ENCODE measurements at regions not wholly inside any gene's neighbourhood (a gene's known extent, or its start where the extent isn't known, plus 50 kb on each side); places are given as distances from the start of the nearest gene placed in this dataset.
"Not testable (repeated sequence)": the region's sequence is repeated elsewhere in the genome, so short reads cannot be mapped to it uniquely, and the experiment has no call there.

GRCh38 chr15:28778397-28778796 is 66.2 kb upstream of the GOLGA8M start:
- TF ChIP-seq CTCF, POLR2A (IDR thresholded peaks at IDR 0.05): not testable (repeated sequence)
